H1 (cell line): ENCODE measurements at regions not wholly inside any gene's neighbourhood (a gene's known extent, or its start where the extent isn't known, plus 50 kb on each side); places are given as distances from the start of the nearest gene placed in this dataset.

ENCODE experiments used
- CTCF ChIA-PET: fragments of 300-600 bp; sonication (Branson Sonifier 250); formaldehyde crosslinking; loops from one replicate; lab custom pipeline; 2021; ENCODE audit not compliant: partially characterized antibody; lab: Charles Lee
- POLR2A ChIA-PET: fragments of 300-600 bp; sonication (Branson Sonifier 250); formaldehyde crosslinking; loops from one replicate; lab custom pipeline; 2021; ENCODE audit warnings: inconsistent platforms; ENCODE audit not compliant: partially characterized antibody; lab: Charles Lee
- DNase-seq, 2 experiments: peaks; one replicate each; pipeline versions ENCODE4 v3.0.0 to v3.0.0-alpha.2; 2010 to 2022; ENCODE audit warnings: low spot score in 2 of 2, low read depth in 1 of 2, mixed read lengths in 1 of 2
- FAIRE-seq: peaks from 2 replicates; lab custom pipeline; 2011; peaks lifted over from hg19 to GRCh38; lab: Jason Lieb, UNC
- H2AFZ ChIP-seq: 2 replicates; pipeline ENCODE4 v1.8.1; 2012; ENCODE audit warnings: low read length, inconsistent platforms
- H2AK5ac ChIP-seq: 2 replicates; pipeline ENCODE4 v1.6.1; 2013; ENCODE audit warnings: low read depth, low read length
- H2BK120ac ChIP-seq: replicated peaks from 2 replicates; pipeline ENCODE3; 2013; ENCODE audit warnings: low read depth, low read length, inconsistent platforms
- H2BK12ac ChIP-seq: 2 replicates; pipeline ENCODE4 v1.6.1; 2013; ENCODE audit warnings: low read depth, low read length
- H2BK15ac ChIP-seq: 2 replicates; pipeline ENCODE4 v1.6.1; 2013; ENCODE audit warnings: low read length
- H2BK20ac ChIP-seq: 2 replicates; pipeline ENCODE4 v1.6.1; 2013; ENCODE audit warnings: low read length
- H2BK5ac ChIP-seq: 2 replicates; pipeline ENCODE4 v1.6.1; 2013; ENCODE audit warnings: low read depth, low read length
- H3K14ac ChIP-seq: 2 replicates; pipeline ENCODE4 v1.6.1; 2013; ENCODE audit warnings: inconsistent platforms; ENCODE audit not compliant: insufficient read length
- H3K18ac ChIP-seq: 2 replicates; pipeline ENCODE4 v1.6.1; 2013; ENCODE audit warnings: low read length; ENCODE audit errors: extremely low read depth
- H3K23ac ChIP-seq: 2 replicates; pipeline ENCODE4 v1.6.1; 2013; ENCODE audit warnings: inconsistent platforms; ENCODE audit not compliant: insufficient read length
- H3K23me2 ChIP-seq: 2 replicates; pipeline ENCODE4 v1.6.1; 2013; ENCODE audit warnings: low read depth, low read length
- H3K27ac ChIP-seq: 2 replicates; pipeline ENCODE4 v1.6.1; 2011; ENCODE audit warnings: low read depth, low read length, inconsistent platforms
- H3K27me3 ChIP-seq, 4 experiments: replicated peaks in 1 of 4; 1 replicate in 1 of 4; 2 replicates in 3 of 4; pipeline versions ENCODE4 v1.6.1 to v1.8.1; 2011 to 2013; ENCODE audit warnings: low read length in 3 of 4, mild to moderate bottlenecking in 3 of 4, inconsistent platforms in 2 of 4, mixed read lengths in 2 of 4, moderate library complexity in 1 of 4; ENCODE audit not compliant: control insufficient read depth in 3 of 4, insufficient read depth in 3 of 4; ENCODE audit errors: extremely low read depth in 1 of 4
- H3K36me3 ChIP-seq, 4 experiments: 2 replicates each; pipeline versions ENCODE4 v1.6.1 to v1.8.1; 2011 to 2013; ENCODE audit warnings: mild to moderate bottlenecking in 4 of 4, low read length in 3 of 4, moderate library complexity in 2 of 4, control low read depth in 1 of 4, inconsistent platforms in 1 of 4; ENCODE audit not compliant: insufficient read depth in 4 of 4, control insufficient read depth in 2 of 4
- H3K4ac ChIP-seq: replicated peaks from 2 replicates; pipeline ENCODE3; 2013; ENCODE audit warnings: low read length, low read depth, mixed read lengths, inconsistent platforms; ENCODE audit not compliant: insufficient read length
- H3K4me1 ChIP-seq, 4 experiments: replicated peaks in 1 of 4; 1 replicate in 1 of 4; 2 replicates in 3 of 4; pipeline versions ENCODE4 v1.6.1 to v1.8.1; 2011 to 2013; ENCODE audit warnings: low read length in 3 of 4, inconsistent platforms in 2 of 4, mixed read lengths in 1 of 4; ENCODE audit not compliant: insufficient read depth in 4 of 4, control insufficient read depth in 3 of 4
- H3K4me2 ChIP-seq, 2 experiments: 2 replicates each; pipeline versions ENCODE4 v1.6.1 to v1.8.1; 2011 to 2013; ENCODE audit warnings: low read depth in 2 of 2, low read length in 2 of 2, control low read depth in 1 of 2, inconsistent platforms in 1 of 2, mild to moderate bottlenecking in 1 of 2; ENCODE audit not compliant: insufficient read depth in 1 of 2
- H3K4me3 ChIP-seq, 4 experiments: fragments of 200-600, 300-600 bp in 1 of 4; sonication (generic), shearing (Covaris generic), sonication (Bioruptor Twin) in 1 of 4; 2 replicates each; pipeline versions ENCODE4 v1.5.1 to v1.8.1; 2011 to 2016; ENCODE audit warnings: low read length in 4 of 4, low read depth in 3 of 4, control low read depth in 2 of 4, inconsistent platforms in 2 of 4, mild to moderate bottlenecking in 2 of 4, mixed read lengths in 1 of 4, moderate library complexity in 1 of 4; ENCODE audit not compliant: insufficient read depth in 2 of 4; ENCODE audit errors: extremely low read depth in 1 of 4
- H3K56ac ChIP-seq: replicated peaks from 2 replicates; pipeline ENCODE3; 2013; ENCODE audit warnings: low read depth, mild to moderate bottlenecking, mixed read lengths, low read length, inconsistent platforms; ENCODE audit not compliant: insufficient read length
- H3K79me1 ChIP-seq: 2 replicates; pipeline ENCODE4 v1.6.1; 2013; ENCODE audit warnings: low read depth, low read length, control low read depth
- H3K79me2 ChIP-seq, 2 experiments: 2 replicates each; pipeline versions ENCODE4 v1.6.1 to v1.8.1; 2012 to 2013; ENCODE audit warnings: low read length in 2 of 2, mild to moderate bottlenecking in 2 of 2, inconsistent platforms in 1 of 2; ENCODE audit not compliant: insufficient read depth in 2 of 2, control insufficient read depth in 1 of 2
- H3K9ac ChIP-seq, 4 experiments: replicated peaks in 1 of 4; 1 replicate in 1 of 4; 2 replicates in 3 of 4; pipeline versions ENCODE4 v1.6.1 to v1.8.1; 2011 to 2013; ENCODE audit warnings: low read depth in 3 of 4, low read length in 3 of 4, control low read depth in 2 of 4, mild to moderate bottlenecking in 2 of 4, moderate library complexity in 2 of 4, inconsistent platforms in 1 of 4; ENCODE audit errors: extremely low read depth in 1 of 4
- H3K9me3 ChIP-seq, 2 experiments: 2 replicates each; pipeline versions ENCODE4 v1.6.1 to v1.8.1; 2012 to 2013; ENCODE audit warnings: mild to moderate bottlenecking in 2 of 2, moderate library complexity in 2 of 2, control low read depth in 1 of 2, inconsistent platforms in 1 of 2, low read depth in 1 of 2, low read length in 1 of 2, mixed read lengths in 1 of 2; ENCODE audit not compliant: insufficient read depth in 2 of 2
- H4K20me1 ChIP-seq, 2 experiments: replicated peaks in 1 of 2; 2 replicates each; pipeline versions ENCODE3 to v1.8.1; 2011 to 2013; ENCODE audit warnings: inconsistent platforms in 2 of 2, low read length in 2 of 2, mild to moderate bottlenecking in 1 of 2; ENCODE audit not compliant: insufficient read depth in 2 of 2, control insufficient read depth in 1 of 2
- H4K5ac ChIP-seq: 2 replicates; pipeline ENCODE4 v1.6.1; 2013; ENCODE audit warnings: low read length, low read depth, mixed read lengths, inconsistent platforms; ENCODE audit not compliant: insufficient read length
- H4K8ac ChIP-seq: 2 replicates; pipeline ENCODE4 v1.8.0; 2013; ENCODE audit warnings: mild to moderate bottlenecking, moderate library complexity, low read length, inconsistent platforms; ENCODE audit not compliant: insufficient read depth; ENCODE audit errors: extremely low read depth
- H4K91ac ChIP-seq: replicated peaks from 2 replicates; pipeline ENCODE3; 2013; ENCODE audit warnings: low read length, mixed read lengths, inconsistent platforms; ENCODE audit not compliant: insufficient read length
- BCL11A ChIP-seq, 2 experiments: IDR thresholded peaks; one replicate each; pipeline ENCODE4 v1.6.1; 2011; ENCODE audit warnings: low read depth in 2 of 2, low read length in 2 of 2, mild to moderate bottlenecking in 2 of 2
- BRCA1 ChIP-seq: IDR thresholded peaks from 2 replicates; pipeline ENCODE4 v1.6.1; 2012; ENCODE audit warnings: low read depth, low read length, improper control_type of control experiment
- CBX8 ChIP-seq: fragments of 300-800, 300-1000 bp; sonication (generic); IDR thresholded peaks from 2 replicates; pipeline ENCODE4 v1.7.1; 2016; ENCODE audit warnings: low read depth, low read length, borderline replicate concordance
- CEBPB ChIP-seq: IDR thresholded peaks from 2 replicates; pipeline ENCODE4 v1.6.1; 2012; ENCODE audit warnings: low read depth, low read length
- HDAC2 ChIP-seq, 2 experiments: fragments of 300-600 bp in 1 of 2; sonication (generic) in 1 of 2; IDR thresholded peaks; 2 replicates each; pipeline ENCODE4 v1.6.1; 2011 to 2012; ENCODE audit warnings: low read depth in 2 of 2, low read length in 2 of 2, mild to moderate bottlenecking in 2 of 2, moderate library complexity in 2 of 2, borderline replicate concordance in 1 of 2, inconsistent platforms in 1 of 2
- KDM4A ChIP-seq: IDR thresholded peaks from one replicate; pipeline ENCODE4 v1.7.1; 2012; ENCODE audit warnings: low read depth, mild to moderate bottlenecking, moderate library complexity, low read length, inconsistent platforms; ENCODE audit not compliant: severe bottlenecking
- POLR2A ChIP-seq, 2 experiments: IDR thresholded peaks; 1 replicate in 1 of 2; 2 replicates in 1 of 2; pipeline ENCODE4 v1.6.1; 2011; ENCODE audit warnings: low read depth in 2 of 2, low read length in 2 of 2, mild to moderate bottlenecking in 2 of 2; ENCODE audit errors: control extremely low read depth in 1 of 2
- RBBP5 ChIP-seq: IDR thresholded peaks from 2 replicates; pipeline ENCODE4 v1.7.1; 2012; ENCODE audit warnings: low read depth, mild to moderate bottlenecking, inconsistent platforms, low read length, moderate library complexity, borderline replicate concordance
- RNF2 ChIP-seq: fragments of 200-900, 300-1000 bp; sonication (generic); IDR thresholded peaks from 2 replicates; pipeline ENCODE4 v1.7.1; 2016; ENCODE audit warnings: borderline replicate concordance, low read depth, mild to moderate bottlenecking, antibody characterized with exemption, low read length; ENCODE audit not compliant: poor library complexity, severe bottlenecking; ENCODE audit errors: missing control alignments
- SAP30 ChIP-seq: fragments of 300-600 bp; sonication (generic); IDR thresholded peaks from 2 replicates; pipeline ENCODE4 v1.7.1; 2012; ENCODE audit warnings: low read length, moderate library complexity, mild to moderate bottlenecking, inconsistent platforms; ENCODE audit not compliant: insufficient read depth, insufficient replicate concordance
- SIN3A ChIP-seq, 2 experiments: IDR thresholded peaks in 1 of 2; conservative IDR thresholded peaks in 1 of 2; 2 replicates each; pipeline ENCODE4 v1.6.1; 2011 to 2012; ENCODE audit warnings: low read length in 2 of 2, improper control_type of control experiment in 1 of 2, low read depth in 1 of 2, mild to moderate bottlenecking in 1 of 2
- SP4 ChIP-seq: IDR thresholded peaks from 2 replicates; pipeline ENCODE4 v1.6.1; 2012; ENCODE audit warnings: low read length, inconsistent platforms
- SUZ12 ChIP-seq: fragments of 200-600 bp; sonication (generic); IDR thresholded peaks from 2 replicates; pipeline ENCODE4 v1.6.1; 2012; ENCODE audit warnings: mild to moderate bottlenecking, inconsistent platforms, low read length, moderate library complexity, mixed read lengths
- ZNF274 ChIP-seq: IDR thresholded peaks from 2 replicates; pipeline ENCODE4 v1.7.0; 2012; ENCODE audit warnings: low read length, borderline replicate concordance; ENCODE audit errors: extremely low read depth
- WGBS, 2 experiments: shearing (Covaris generic) in 1 of 2; methylation state at CpG; one replicate each; pipeline versions ENCODE4 v1.1.6 to v1.1.7; 2013 to 2015; ENCODE audit warnings: low lambda C conversion rate in 2 of 2, mixed read lengths in 2 of 2, inconsistent platforms in 1 of 2, low coverage in 1 of 2, missing lambda C conversion rate in 1 of 2; ENCODE audit not compliant: insufficient replicate concordance in 2 of 2, insufficient coverage in 1 of 2, insufficient read length in 1 of 2; ENCODE audit errors: extremely low coverage in 1 of 2, missing lambda C conversion rate in 1 of 2; 5-methylcytosine and 5-hydroxymethylcytosine counted together

DNA sequence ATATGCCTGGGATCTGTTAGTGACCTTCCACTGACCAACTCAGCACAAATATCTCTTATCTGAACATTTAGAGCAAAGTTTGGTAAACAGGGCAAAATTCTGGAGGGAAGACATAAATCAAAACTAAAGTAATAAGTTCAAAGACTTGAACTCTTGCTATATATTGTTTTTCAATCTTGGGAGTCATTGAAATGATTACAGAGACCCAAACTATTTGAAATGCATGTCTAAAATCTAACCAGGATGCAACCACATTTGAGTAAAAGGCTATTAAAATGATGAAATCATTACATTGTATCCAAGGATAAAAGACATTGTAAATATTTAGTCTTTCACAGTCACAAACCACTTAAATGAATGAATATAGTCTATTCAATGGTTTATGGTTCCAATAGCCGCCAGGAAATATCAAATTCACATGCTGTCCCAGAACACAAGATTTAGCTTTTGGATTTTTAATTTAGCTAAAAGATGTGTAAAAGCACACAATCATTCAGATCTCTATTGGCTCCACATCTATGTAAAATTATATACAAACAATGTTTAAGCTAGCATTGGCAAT is 256.6 kb upstream of the EPHA7 start:
- Histone ChIP-seq H3K56ac (no peak overlapping the region), H3K36me3 (no peaks in the 10 kb centered on the region), H3K4me3 (no peak overlapping the region), H3K27ac (no peak overlapping the region), H3K9ac (no peak overlapping the region), H3K23ac (no peak overlapping the region), H2AFZ (no peak overlapping the region), H3K18ac (no peak overlapping the region), H3K4me2 (no peak overlapping the region), H2AK5ac (no peak overlapping the region), H2BK15ac (no peak overlapping the region), H4K8ac (no peak overlapping the region), H4K91ac (no peak overlapping the region), H3K14ac (no peak overlapping the region), H3K79me1 (no peaks in the 10 kb centered on the region), H3K9me3 (no peaks in the 10 kb centered on the region), H3K4ac (no peak overlapping the region), H2BK12ac (no peak overlapping the region), H3K27me3 (no peaks in the 10 kb centered on the region), H3K23me2 (0 out of 2 replicates have a peak, but pooled peaks cover 2% of the 10 kb centered on the region), H4K5ac (no peak overlapping the region), H2BK20ac (no peak overlapping the region), H3K79me2 (no peaks in the 10 kb centered on the region), H2BK120ac (no peak overlapping the region), H4K20me1 (no peaks in the 10 kb centered on the region), H3K4me1 (no peaks in the 10 kb centered on the region), H2BK5ac (no peak overlapping the region)
- ChIA-PET CTCF (no interaction called here), POLR2A (no interaction called here)
- no peak for DNase-seq
- no peak for TF ChIP-seq HDAC2 (IDR thresholded peaks at IDR 0.05; ENCODE audit: borderline replicate concordance in 1 of 2, low read depth in 2 of 2, low read length in 2 of 2)
- no peak for TF ChIP-seq RNF2
- no peak for TF ChIP-seq SUZ12
- no peak for TF ChIP-seq POLR2A (IDR thresholded peaks at IDR 0.05; ENCODE audit: control extremely low read depth in 1 of 2, low read depth in 2 of 2, low read length in 2 of 2)
- no peak for TF ChIP-seq RBBP5
- TF ChIP-seq BCL11A (IDR thresholded peaks at IDR 0.05; ENCODE audit: low read depth in 2 of 2, low read length in 2 of 2): no peak
- no peak for TF ChIP-seq SAP30
- no peak for TF ChIP-seq CBX8
- TF ChIP-seq SIN3A (conservative IDR thresholded peaks at IDR 0.05 in 1 of 2, IDR thresholded peaks at IDR 0.05 in 1 of 2; ENCODE audit: low read depth in 1 of 2, low read length in 2 of 2): no peak
- no peak for TF ChIP-seq KDM4A
- TF ChIP-seq CEBPB: no peak
- no peak for TF ChIP-seq BRCA1
- TF ChIP-seq ZNF274: no peak
- no peak for TF ChIP-seq SP4
- no peak for FAIRE-seq
- 84% methylated on average over 1 of the region's 1 CpG; no CpG with 5 or more reads in 1 of the 2 experiments for WGBS, 2 experiments
